ENCODE measurements at regions not wholly inside any gene's neighbourhood (a gene's known extent, or its start where the extent isn't known, plus 50 kb on each side); places are given as distances from the start of the nearest gene placed in this dataset.

- no peak for ATAC-seq
- DNase-seq (ENCODE audit: low spot score), result no peak
Observed at GRCh38 chr9:79353856-79354520, 217.8 kb upstream of the TLE4 start.

DNA sequence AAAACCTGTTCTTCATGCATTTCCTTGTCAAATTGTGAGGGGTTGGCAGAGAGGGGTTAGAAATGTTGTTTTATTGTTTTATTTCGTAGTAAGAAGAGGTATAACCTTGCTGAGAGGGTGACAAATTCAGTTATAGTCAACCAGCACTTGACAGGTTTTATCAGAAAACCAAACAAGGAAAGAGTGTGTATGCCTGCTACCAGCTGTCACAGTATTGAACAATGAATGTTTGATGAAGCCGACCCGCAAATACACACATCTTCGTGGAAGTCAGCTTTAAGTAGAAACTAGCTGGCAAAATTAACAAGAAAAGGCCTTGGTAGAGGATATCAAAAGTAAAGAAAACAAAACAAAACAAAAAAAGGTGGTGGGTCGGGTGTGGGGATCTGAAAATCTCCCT, 214.6 kb upstream of the TLE4 start:
- DNase-seq (ENCODE audit: low spot score) (no peak), ATAC-seq (no peak)

GRCh38 chr9:79357616-79358015, 214.1 kb upstream of the TLE4 start:
- ATAC-seq (peak; percentile 31), DNase-seq (ENCODE audit: low spot score) (no peak)

GRCh38 chr9:79360387-79361347, 211.1 kb upstream of the TLE4 start:
- DNase-seq (ENCODE audit: low spot score) (no peak), ATAC-seq (no peak)

DNA sequence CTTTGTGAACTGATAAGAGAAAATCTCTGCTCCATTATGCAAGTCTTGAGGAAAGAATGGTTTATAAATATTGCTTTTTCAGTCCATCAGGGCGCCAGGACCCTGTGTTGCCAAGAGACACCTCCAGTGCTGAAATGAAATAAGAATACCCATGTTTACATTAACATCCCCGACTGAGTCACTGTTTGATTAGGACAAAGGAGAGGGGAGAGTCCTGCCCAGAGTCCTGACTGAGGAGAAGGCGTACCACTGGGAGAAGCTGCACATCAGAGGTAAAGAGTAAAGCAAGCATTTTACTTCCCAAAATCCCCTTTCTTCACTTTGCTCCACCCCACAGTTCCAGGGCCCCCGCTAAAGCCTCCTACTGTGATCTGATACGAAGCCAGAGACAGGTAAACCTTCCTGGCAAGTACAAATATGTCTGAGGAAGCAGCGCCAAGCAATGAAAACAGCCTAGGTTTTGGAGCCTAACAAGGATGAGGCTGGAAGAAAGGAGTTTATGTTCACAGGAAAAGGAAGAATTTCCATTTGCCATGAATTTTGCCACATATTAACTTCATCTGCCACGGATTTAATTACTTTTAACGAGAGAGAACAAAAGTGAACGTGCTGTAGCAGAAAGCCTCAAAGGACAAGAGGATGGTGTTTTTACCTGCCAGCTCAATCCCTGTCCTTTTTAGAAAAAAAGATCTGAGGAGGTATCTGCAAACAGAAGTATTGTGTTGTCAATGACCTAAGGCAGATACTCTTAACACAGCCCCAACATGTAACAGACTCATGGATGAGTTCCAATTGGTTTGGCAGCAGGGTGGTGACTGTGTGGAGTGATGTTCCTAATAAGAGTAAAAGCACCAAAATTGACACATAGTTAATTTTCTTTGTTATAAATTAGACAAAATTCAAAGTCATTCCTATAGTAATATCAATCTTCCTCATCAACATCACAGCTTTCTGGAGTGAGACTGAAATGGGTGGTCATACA, 209.4 kb upstream of the TLE4 start:
- ATAC-seq (no peak), DNase-seq (ENCODE audit: low spot score) (no peak)

DNA sequence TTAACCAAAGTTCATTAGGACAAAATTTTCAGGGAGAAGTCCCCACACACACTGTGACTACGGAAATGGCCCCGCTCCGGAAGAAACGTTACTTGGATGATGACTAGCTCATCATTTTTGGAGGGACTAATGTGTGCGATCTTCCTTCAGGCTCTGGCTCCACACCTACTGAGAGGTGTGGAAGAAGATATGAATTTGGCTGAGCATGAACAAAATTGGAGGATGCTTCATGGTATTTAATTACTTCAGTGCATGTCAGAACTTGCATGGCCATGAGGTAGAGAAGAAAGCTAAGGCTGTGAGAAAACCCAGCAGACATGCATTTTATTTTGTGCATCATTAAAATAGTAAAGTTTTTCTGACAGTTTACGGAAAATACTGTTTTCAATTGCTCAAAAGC, 202.1 kb upstream of the TLE4 start:
- DNase-seq (ENCODE audit: low spot score), result no peak
- ATAC-seq, result no peak

DNA sequence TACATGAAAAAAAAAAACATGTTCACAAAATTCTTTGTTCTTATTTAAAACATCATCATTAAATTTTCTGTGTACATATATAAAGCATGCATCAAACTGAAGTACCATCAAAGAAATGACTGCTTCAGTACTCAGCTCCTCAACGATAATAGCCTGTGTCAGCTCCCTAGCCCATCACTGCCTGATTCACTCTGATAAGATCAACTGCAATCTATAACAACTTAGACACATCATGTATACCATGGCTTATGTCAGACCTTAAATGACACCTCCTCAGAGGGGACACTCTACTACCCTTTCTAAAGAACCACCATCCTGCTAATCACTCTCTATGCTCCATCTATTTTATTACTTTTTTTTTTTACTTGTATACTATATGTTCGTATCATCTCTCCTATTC, 200.5 kb upstream of the TLE4 start:
- ATAC-seq, result no peak
- no peak for DNase-seq (ENCODE audit: low spot score)

DNA sequence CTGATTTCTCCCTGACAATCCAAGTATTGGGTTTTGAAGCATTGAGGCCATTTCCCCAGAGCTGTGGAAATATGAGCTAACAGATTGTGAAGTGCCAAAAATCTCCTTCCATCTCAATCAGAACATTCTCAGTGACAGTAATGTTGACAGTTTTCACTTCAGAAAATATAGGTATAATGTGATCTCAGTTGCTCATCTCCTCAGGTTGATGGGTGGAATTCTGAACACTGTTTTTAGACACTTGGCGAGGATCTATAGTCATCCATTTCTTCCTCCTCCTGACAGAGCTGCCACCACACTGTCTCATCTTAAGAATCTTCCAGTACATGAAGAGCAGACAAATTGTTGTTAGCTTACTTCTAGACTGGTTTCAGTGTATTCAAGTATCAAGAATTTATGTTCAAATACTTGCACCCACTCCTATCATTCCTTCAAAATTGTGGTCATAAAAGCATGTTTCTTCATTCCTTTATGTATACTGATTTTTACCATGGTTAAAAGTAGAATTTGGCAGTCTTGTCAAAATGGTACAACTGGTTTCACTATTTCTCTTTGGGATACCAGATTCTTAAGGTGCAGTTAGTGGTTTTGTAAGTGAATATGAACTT, 199.7 kb upstream of the TLE4 start:
- no peak for DNase-seq (ENCODE audit: low spot score)
- no peak for ATAC-seq

- ATAC-seq, result no peak
- DNase-seq (ENCODE audit: low spot score), result no peak
Observed at GRCh38 chr9:79377339-79377855, 194.4 kb upstream of the TLE4 start.

GRCh38 chr9:79378107-79378506, 193.7 kb upstream of the TLE4 start:
- no peak for DNase-seq (ENCODE audit: low spot score)
- no peak for ATAC-seq

DNA sequence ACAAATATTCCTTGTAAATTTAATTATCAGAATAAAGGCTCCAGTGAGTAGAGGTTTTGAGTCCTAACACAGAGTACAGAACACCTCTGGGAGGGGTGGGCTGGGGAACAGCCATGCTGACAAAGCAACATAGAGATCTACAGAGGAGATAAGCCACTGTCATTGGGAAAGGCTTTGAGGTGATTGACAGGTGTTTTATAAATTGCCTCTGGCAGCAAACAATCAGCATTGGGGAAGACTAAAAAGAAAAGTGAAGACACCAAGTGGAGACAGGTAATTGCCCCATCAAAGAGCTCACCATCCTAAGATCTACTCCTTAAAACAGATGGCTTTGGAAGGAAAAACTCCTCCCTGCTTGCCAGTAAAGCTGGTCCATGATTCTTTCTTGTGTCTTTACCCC, 189.7 kb upstream of the TLE4 start:
- no peak for ATAC-seq
- DNase-seq (ENCODE audit: low spot score), result no peak

GRCh38 chr9:79382458-79382857, 189.3 kb upstream of the TLE4 start:
- DNase-seq (ENCODE audit: low spot score) (no peak), ATAC-seq (no peak)

DNA sequence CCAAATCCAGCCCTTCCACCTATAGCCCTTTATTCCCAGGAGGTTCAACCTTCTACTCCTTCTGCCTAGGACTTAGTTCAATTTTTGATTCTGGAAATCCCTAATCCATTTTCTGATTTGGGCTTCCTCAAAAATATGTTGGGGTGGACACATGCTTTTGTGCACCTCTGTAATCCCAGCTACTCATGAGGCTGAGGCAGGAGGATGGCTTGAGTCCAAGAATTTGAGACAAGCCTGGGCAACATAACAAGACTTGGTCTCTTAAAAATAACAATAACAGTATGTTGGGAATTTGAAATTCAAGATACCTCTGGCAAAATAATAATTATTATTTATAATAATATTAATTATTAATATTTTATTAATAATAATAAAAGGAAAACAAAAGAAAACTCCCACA, 188.7 kb upstream of the TLE4 start:
- ATAC-seq, result no peak
- no peak for DNase-seq (ENCODE audit: low spot score)

- ATAC-seq, result no peak
- DNase-seq (ENCODE audit: low spot score), result no peak
Observed at GRCh38 chr9:79384091-79384490, 187.7 kb upstream of the TLE4 start.

- ATAC-seq, result no peak
Observed at GRCh38 chr9:79384501-79384900, 187.3 kb upstream of the TLE4 start.

DNA sequence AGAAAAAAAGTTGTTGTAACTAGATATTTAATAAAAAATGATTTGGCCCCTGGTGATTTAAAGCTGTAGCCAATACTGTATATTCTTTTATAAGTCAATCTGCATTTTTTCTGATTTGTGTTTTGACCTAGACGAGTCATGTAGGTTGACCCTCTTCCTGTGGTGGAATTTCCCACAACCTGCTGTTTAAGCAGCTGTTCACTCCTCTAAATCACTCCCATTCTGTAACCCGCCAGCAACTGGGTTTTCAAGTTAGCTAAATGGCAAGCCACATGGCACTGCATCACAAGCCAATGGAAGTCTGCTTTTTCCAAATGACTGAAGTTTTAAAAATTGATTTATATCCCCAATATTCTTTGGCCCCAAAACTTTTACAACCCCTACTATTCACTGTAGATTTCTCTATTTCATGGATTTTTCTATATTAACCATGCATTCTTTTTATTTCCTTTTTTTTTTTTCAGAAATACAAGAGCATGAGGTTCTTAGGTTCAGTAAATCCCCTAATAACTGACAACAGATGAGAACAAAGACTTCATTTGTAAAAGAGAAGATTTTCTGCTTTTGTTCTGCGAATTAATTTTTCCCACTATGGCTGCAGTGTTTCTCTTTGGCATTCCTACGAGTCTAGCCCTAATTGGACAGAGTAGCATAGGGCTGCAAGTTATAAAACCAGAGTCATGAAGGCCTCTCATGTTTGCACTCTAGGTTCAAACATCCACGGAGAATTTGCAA, 184.5 kb upstream of the TLE4 start:
- ATAC-seq (no peak), DNase-seq (ENCODE audit: low spot score) (no peak)

More at GRCh38 chr9:79384501-79384900, 187.3 kb upstream of the TLE4 start:
- DNase-seq (ENCODE audit: low spot score), result no peak

GRCh38 chr9:79390077-79390698, 181.6 kb upstream of the TLE4 start:
- DNase-seq (ENCODE audit: low spot score) (no peak), ATAC-seq (no peak)

GRCh38 chr9:79390781-79391770, 180.7 kb upstream of the TLE4 start:
- ATAC-seq (no peak), DNase-seq (ENCODE audit: low spot score) (no peak)
